ENCODE measurements at regions not wholly inside any gene's neighbourhood (a gene's known extent, or its start where the extent isn't known, plus 50 kb on each side); places are given as distances from the start of the nearest gene placed in this dataset.
"Not testable (repeated sequence)": the region's sequence is repeated elsewhere in the genome, so short reads cannot be mapped to it uniquely, and the experiment has no call there.

- TF ChIP-seq CTCF (IDR thresholded peaks at IDR 0.05; ENCODE audit: insufficient read depth, missing control alignments): no peak
- no peak for FAIRE-seq
- DNase-seq (ENCODE audit: insufficient read length, low spot score): no peak
Observed at GRCh38 chr7:51450541-51450940, 133.9 kb upstream of the COBL start.

- TF ChIP-seq CTCF (IDR thresholded peaks at IDR 0.05; ENCODE audit: insufficient read depth, missing control alignments): no peak
- no peak for DNase-seq (ENCODE audit: insufficient read length, low spot score)
- FAIRE-seq: no peak
Observed at GRCh38 chr7:51446785-51447184, 130.2 kb upstream of the COBL start.

- TF ChIP-seq CTCF (IDR thresholded peaks at IDR 0.05; ENCODE audit: insufficient read depth, missing control alignments): no peak
- FAIRE-seq: no peak
- DNase-seq (ENCODE audit: insufficient read length, low spot score): no peak
Observed at GRCh38 chr7:51446356-51446755, 129.7 kb upstream of the COBL start.

- no peak for FAIRE-seq
- no peak for DNase-seq (ENCODE audit: insufficient read length, low spot score)
- TF ChIP-seq CTCF (IDR thresholded peaks at IDR 0.05; ENCODE audit: insufficient read depth, missing control alignments): no peak
Observed at GRCh38 chr7:51444936-51445335, 128.3 kb upstream of the COBL start.

- peak; percentile 52 for DNase-seq (ENCODE audit: insufficient read length, low spot score)
- peak; percentile 90 for TF ChIP-seq CTCF (IDR thresholded peaks at IDR 0.05; ENCODE audit: insufficient read depth, missing control alignments)
Observed at GRCh38 chr7:51430480-51431086, 114.0 kb upstream of the COBL start.

GRCh38 chr7:51428217-51428887 lies 111.7 kb upstream of the COBL start:
- peak; percentile 60 for TF ChIP-seq CTCF (IDR thresholded peaks at IDR 0.05; ENCODE audit: insufficient read depth, missing control alignments)
- FAIRE-seq (no peak), DNase-seq (ENCODE audit: insufficient read length, low spot score) (no peak)

More at GRCh38 chr7:51430480-51431086, 114.0 kb upstream of the COBL start:
- FAIRE-seq: peak; percentile 70

- no peak for TF ChIP-seq CTCF (IDR thresholded peaks at IDR 0.05; ENCODE audit: insufficient read depth, missing control alignments)
- no peak for DNase-seq (ENCODE audit: insufficient read length, low spot score)
- FAIRE-seq: no peak
Observed at GRCh38 chr7:51426163-51426562, 109.6 kb upstream of the COBL start.

GRCh38 chr7:51409934-51410333 lies 93.3 kb upstream of the COBL start:
- not testable (repeated sequence) for FAIRE-seq

GRCh38 chr7:51397608-51398007 lies 81.0 kb upstream of the COBL start:
- FAIRE-seq; DNase-seq (ENCODE audit: insufficient read length, low spot score): not testable (repeated sequence)

More at GRCh38 chr7:51409934-51410333, 93.3 kb upstream of the COBL start:
- DNase-seq (ENCODE audit: insufficient read length, low spot score): not testable (repeated sequence)

- not testable (repeated sequence) for DNase-seq (ENCODE audit: insufficient read length, low spot score); FAIRE-seq
Observed at GRCh38 chr7:51393003-51393402, 76.4 kb upstream of the COBL start.

- FAIRE-seq; DNase-seq (ENCODE audit: insufficient read length, low spot score): not testable (repeated sequence)
Observed at GRCh38 chr7:51389952-51390351, 73.3 kb upstream of the COBL start.

Measured in D721Med (cell line).